Heart left ventricle (tissue), 16 donors: ENCODE measurements at regions not wholly inside any gene's neighbourhood (a gene's known extent, or its start where the extent isn't known, plus 50 kb on each side); places are given as distances from the start of the nearest gene placed in this dataset.
A peak's percentile ranks its signal among the peaks of the same experiment; 100 is the strongest.
"Not testable (repeated sequence)": the region's sequence is repeated elsewhere in the genome, so short reads cannot be mapped to it uniquely, and the experiment has no call there.

Source experiments
- ATAC-seq, 4 donors: fragments of 200-7000 bp; cut with Tn5 transposase; one replicate each; pipeline ENCODE4 v1.9.1; 2020 to 2022; ENCODE audit warnings: moderate library complexity in 4 of 4, mild to moderate bottlenecking in 3 of 4, moderate number of reproducible peaks in 1 of 4
- DNase-seq, 5 donors: peaks; one replicate each; pipeline ENCODE4 v3.0.0-alpha.2; 2020
- H3K27ac ChIP-seq, 12 donors: fragments of 200-600 bp; sonication (generic) in 4 of 12; one replicate each; pipeline versions ENCODE4 v1.5.0 to v1.8.0; 2016 to 2022; ENCODE audit warnings: mild to moderate bottlenecking in 2 of 12
- H3K27me3 ChIP-seq, 9 donors: fragments of 200-600 bp; sonication (generic) in 2 of 9; one replicate each; pipeline versions ENCODE4 v1.5.1 to v1.8.0; 2016 to 2022; ENCODE audit warnings: mild to moderate bottlenecking in 3 of 9
- H3K36me3 ChIP-seq, 9 donors: fragments of 200-600 bp; sonication (generic) in 2 of 9; one replicate each; pipeline versions ENCODE4 v1.5.0 to v1.8.0; 2018 to 2022; ENCODE audit warnings: mild to moderate bottlenecking in 2 of 9
- H3K4me1 ChIP-seq, 12 donors: fragments of 200-600 bp; sonication (generic) in 4 of 12; one replicate each; pipeline versions ENCODE4 v1.5.0 to v1.8.0; 2016 to 2022; ENCODE audit warnings: mild to moderate bottlenecking in 3 of 12
- H3K4me3 ChIP-seq, 12 donors: fragments of 200-600 bp; sonication (generic) in 4 of 12; one replicate each; pipeline versions ENCODE4 v1.5.0 to v1.8.0; 2017 to 2022; ENCODE audit warnings: mild to moderate bottlenecking in 9 of 12, moderate library complexity in 4 of 12
- H3K9me3 ChIP-seq, 12 donors: fragments of 200-600 bp; sonication (generic) in 4 of 12; one replicate each; pipeline versions ENCODE4 v1.5.0 to v1.8.0; 2016 to 2022; ENCODE audit warnings: mild to moderate bottlenecking in 1 of 12
- CTCF ChIP-seq, 12 donors: fragments of 200-600 bp; sonication (generic) in 4 of 12; IDR thresholded peaks; one replicate each; pipeline versions ENCODE4 v1.5.0 to v1.8.0; 2018 to 2022; ENCODE audit warnings: antibody characterized with exemption in 12 of 12, mild to moderate bottlenecking in 5 of 12
- POLR2A ChIP-seq, 2 donors: fragments of 450-650 bp; IDR thresholded peaks; one replicate each; pipeline ENCODE4 v1.6.1; 2017; ENCODE audit warnings: antibody characterized with exemption in 2 of 2, mild to moderate bottlenecking in 2 of 2, moderate library complexity in 2 of 2
- WGBS, 4 donors: extraction: QIAGEN DNeasy Blood & Tissue Kit in 2 of 4; methylation state at CpG; one replicate each; pipeline versions ENCODE4 v1.1.5 to v1.1.7; 2013 to 2018; 5-methylcytosine and 5-hydroxymethylcytosine counted together
- intact Hi-C, 10 donors: fragments of 100-400 bp; cut with DNase I; formaldehyde crosslinking; loops; one replicate each; pipeline versions ENCODE4 v1.11.1 to v1.14.2; 2022
- donor health status: ischemic (EF 13 %, LVEDD 7.1; RV severe dilation, severe dysfunction).
- donor health status: healthy with polysubstance abuse.
- donor health status: DM: no; HTN: yes; CAD: no.
- donor health status: DM: no; HTN: no; CAD: no.
- donor health status: ischemic (EF 25% LVEDD 6.9; RV normal size, moderate dysfunction).
- donor health status: ischemic (EF 25% LVEDD 5.7; RV mildly dilated, moderate dysfunction).
- donor health status: healthy.
- donor health status: DM: yes; HTN: yes; CAD: no.
- donor health status: ischemic (EF 35%, LVEDD 5.7; RV mildly dilated, moderate dysfunction).
- donor health status: nonischemic (EF 11% LVEDD 7.7; RV severe dilation, severe dysfunction).
- donor health status: DM: yes; HTN: yes; CAD: no.
- donor health status: PGD.
- donor health status: ischemic (EF 29% LVEDD 5.4; RV normal size, mild dysfunction).
- donor health status: nonischemic (EF 23%, LVEDD 6.1; RV moderate dilation, normal function).

- no peak for TF ChIP-seq CTCF (IDR thresholded peaks at IDR 0.05)
- no peak for TF ChIP-seq POLR2A (IDR thresholded peaks at IDR 0.05)
Observed at GRCh38 chr17:69696650-69697049, 282.2 kb downstream of the MAP2K6 start.

GRCh38 chr17:69698352-69698751 is 283.9 kb downstream of the MAP2K6 start:
- ATAC-seq, H3K4me3 ChIP-seq, H3K27me3 ChIP-seq, H3K36me3 ChIP-seq, DNase-seq, H3K4me1 ChIP-seq, intact Hi-C loops, H3K27ac ChIP-seq: not testable (repeated sequence)
- peaks cover 0 to 15% (median 5%) of the 10 kb centered on the region in 12 donors for H3K9me3 ChIP-seq

More at GRCh38 chr17:69696650-69697049, 282.2 kb downstream of the MAP2K6 start:
- Histone ChIP-seq H3K27me3 (no peaks in the 10 kb centered on the region), H3K4me1 (peaks cover 0 to 10% (median 0%) of the 10 kb centered on the region in 12 donors), H3K9me3 (peaks cover 0 to 15% (median 5%) of the 10 kb centered on the region in 12 donors), H3K27ac (no peak overlapping the region), H3K4me3 (no peak overlapping the region), H3K36me3 (no peaks in the 10 kb centered on the region)
- WGBS, 4 donors, result 19 to 37% (median 29%) methylated on average over 1 of the region's 1 CpG
- intact Hi-C loops, result no loop called here
- peak in 2 of 5 donors; percentile 18 to 22 for DNase-seq
- peak; percentile 32 to 71 (median 42) for ATAC-seq

- intact Hi-C loops, result no loop called here
- Histone ChIP-seq H3K4me1 (peaks cover 0 to under 1% (median 0%) of the 10 kb centered on the region in 12 donors), H3K36me3 (no peaks in the 10 kb centered on the region), H3K27me3 (no peaks in the 10 kb centered on the region), H3K27ac (no peak overlapping the region), H3K4me3 (no peak overlapping the region), H3K9me3 (peaks cover 0 to 15% (median 5%) of the 10 kb centered on the region in 12 donors)
- DNase-seq (no peak), ATAC-seq (no peak)
- WGBS, 4 donors, result 76 to 89% (median 85%) methylated on average over 1 of the region's 1 CpG
- no peak for TF ChIP-seq CTCF (IDR thresholded peaks at IDR 0.05)
- no peak for TF ChIP-seq POLR2A (IDR thresholded peaks at IDR 0.05)
Observed at GRCh38 chr17:69702078-69702477, 287.6 kb downstream of the MAP2K6 start.

- WGBS, 4 donors, result 59 to 85% (median 62%) methylated on average over 1 of the region's 1 CpG
- Histone ChIP-seq H3K36me3 (no peaks in the 10 kb centered on the region), H3K4me1 (no peaks in the 10 kb centered on the region), H3K9me3 (peaks cover 0 to 4% (median under 1%) of the 10 kb centered on the region in 12 donors), H3K27ac (no peak overlapping the region), H3K27me3 (no peaks in the 10 kb centered on the region), H3K4me3 (no peak overlapping the region)
- intact Hi-C loops, result no loop called here
- ATAC-seq, result no peak
- no peak for DNase-seq
- TF ChIP-seq CTCF (IDR thresholded peaks at IDR 0.05) (no peak), POLR2A (IDR thresholded peaks at IDR 0.05) (no peak)
Observed at GRCh38 chr17:69703751-69704150, 289.3 kb downstream of the MAP2K6 start.

GRCh38 chr17:69704935-69705334 is 290.4 kb downstream of the MAP2K6 start:
- 87 to 94% (median 89%) methylated on average over 1 of the region's 1 CpG for WGBS, 4 donors
- no peak overlapping the region for H3K27ac ChIP-seq
- H3K4me3 ChIP-seq, result no peak overlapping the region
- no peak for DNase-seq
- H3K27me3 ChIP-seq, result no peaks in the 10 kb centered on the region
- intact Hi-C loops, result no loop called here
- TF ChIP-seq CTCF (IDR thresholded peaks at IDR 0.05) (no peak), POLR2A (IDR thresholded peaks at IDR 0.05) (no peak)
- no peak for ATAC-seq
- H3K4me1 ChIP-seq, result no peaks in the 10 kb centered on the region
- H3K9me3 ChIP-seq, result no peaks in the 10 kb centered on the region
- H3K36me3 ChIP-seq, result no peaks in the 10 kb centered on the region
